ENCODE measurements at regions not wholly inside any gene's neighbourhood (a gene's known extent, or its start where the extent isn't known, plus 50 kb on each side); places are given as distances from the start of the nearest gene placed in this dataset.

- no peak for DNase-seq (ENCODE audit: low spot score)
Measured at GRCh38 chr1:229093609-229094336, 177.1 kb upstream of the RAB4A start.

GRCh38 chr1:229094476-229095311 is 176.2 kb upstream of the RAB4A start:
- DNase-seq (ENCODE audit: low spot score), result no peak

GRCh38 chr1:229095325-229095724 is 175.6 kb upstream of the RAB4A start:
- DNase-seq (ENCODE audit: low spot score), result no peak

GRCh38 chr1:229097356-229097755 is 173.6 kb upstream of the RAB4A start:
- no peak for DNase-seq (ENCODE audit: low spot score)

GRCh38 chr1:229098361-229098760 is 172.6 kb upstream of the RAB4A start:
- DNase-seq (ENCODE audit: low spot score), result no peak

GRCh38 chr1:229098903-229099578 is 171.9 kb upstream of the RAB4A start:
- no peak for DNase-seq (ENCODE audit: low spot score)

- DNase-seq (ENCODE audit: low spot score), result no peak
Measured at GRCh38 chr1:229101011-229101871, 169.7 kb upstream of the RAB4A start.

- no peak for DNase-seq (ENCODE audit: low spot score)
Measured at GRCh38 chr1:229102741-229103391, 168.0 kb upstream of the RAB4A start.

GRCh38 chr1:229104654-229105053 is 166.3 kb upstream of the RAB4A start:
- DNase-seq (ENCODE audit: low spot score), result no peak

GRCh38 chr1:229105109-229105508 is 165.8 kb upstream of the RAB4A start:
- no peak for DNase-seq (ENCODE audit: low spot score)

- no peak for DNase-seq (ENCODE audit: low spot score)
Measured at GRCh38 chr1:229105822-229106525, 164.9 kb upstream of the RAB4A start.

GRCh38 chr1:229106526-229107125 is 164.3 kb upstream of the RAB4A start:
- DNase-seq (ENCODE audit: low spot score), result no peak

- no peak for DNase-seq (ENCODE audit: low spot score)
Measured at GRCh38 chr1:229107304-229107815, 163.6 kb upstream of the RAB4A start.

GRCh38 chr1:229107972-229108371 is 162.9 kb upstream of the RAB4A start:
- DNase-seq (ENCODE audit: low spot score), result no peak

GRCh38 chr1:229108598-229109201 is 162.2 kb upstream of the RAB4A start:
- no peak for DNase-seq (ENCODE audit: low spot score)

GRCh38 chr1:229109320-229109761 is 161.6 kb upstream of the RAB4A start:
- no peak for DNase-seq (ENCODE audit: low spot score)

- DNase-seq (ENCODE audit: low spot score), result no peak
Measured at GRCh38 chr1:229110986-229111385, 159.9 kb upstream of the RAB4A start.

GRCh38 chr1:229111703-229112319 is 159.1 kb upstream of the RAB4A start:
- DNase-seq (ENCODE audit: low spot score), result no peak

Data from kidney capillary endothelial cell (primary cell).